Upper lobe of right lung (tissue), 1 donor: ENCODE measurements at regions not wholly inside any gene's neighbourhood (a gene's known extent, or its start where the extent isn't known, plus 50 kb on each side); places are given as distances from the start of the nearest gene placed in this dataset.

Source experiments
- ATAC-seq: fragments of 200-7000 bp; cut with Tn5 transposase; one replicate; pipeline ENCODE4 v1.9.1; 2020; ENCODE audit warnings: mild to moderate bottlenecking, moderate library complexity
- DNase-seq: peaks from one replicate; pipeline ENCODE4 v3.0.0-alpha.2; 2020
- H3K27ac ChIP-seq: fragments of 200-600 bp; one replicate; pipeline ENCODE4 v1.8.0; 2022
- H3K27me3 ChIP-seq: fragments of 200-600 bp; one replicate; pipeline ENCODE4 v1.8.0; 2022; ENCODE audit warnings: mild to moderate bottlenecking
- H3K36me3 ChIP-seq: fragments of 200-600 bp; one replicate; pipeline ENCODE4 v1.8.0; 2022
- H3K4me1 ChIP-seq: fragments of 200-600 bp; one replicate; pipeline ENCODE4 v1.8.0; 2022
- H3K4me3 ChIP-seq: fragments of 200-600 bp; one replicate; pipeline ENCODE4 v1.8.0; 2022; ENCODE audit warnings: mild to moderate bottlenecking
- H3K9me3 ChIP-seq: fragments of 200-600 bp; one replicate; pipeline ENCODE4 v1.8.0; 2022
- intact Hi-C: fragments of 100-400 bp; cut with DNase I; formaldehyde crosslinking; loops from one replicate; pipeline ENCODE4 v1.11.0; 2022
- TF ChIP-seq, protein P1 (sequence below): fragments of 200-600 bp; IDR thresholded peaks from one replicate; pipeline ENCODE4 v1.8.0; 2022; ENCODE audit warnings: antibody characterized with exemption
- donor health status: DM: no; HTN: yes; CAD: no; lungs with severe emphysema.

GRCh38 chrX:122421434-122422121 is 762.5 kb upstream of the GRIA3 start:
- DNase-seq = no peak
- no peaks in the 10 kb centered on the region for H3K4me1 ChIP-seq
- H3K36me3 ChIP-seq = no peaks in the 10 kb centered on the region
- no peaks in the 10 kb centered on the region for H3K9me3 ChIP-seq
- no peak overlapping the region for H3K27ac ChIP-seq
- H3K4me3 ChIP-seq = no peak overlapping the region
- TF ChIP-seq, protein P1, sequence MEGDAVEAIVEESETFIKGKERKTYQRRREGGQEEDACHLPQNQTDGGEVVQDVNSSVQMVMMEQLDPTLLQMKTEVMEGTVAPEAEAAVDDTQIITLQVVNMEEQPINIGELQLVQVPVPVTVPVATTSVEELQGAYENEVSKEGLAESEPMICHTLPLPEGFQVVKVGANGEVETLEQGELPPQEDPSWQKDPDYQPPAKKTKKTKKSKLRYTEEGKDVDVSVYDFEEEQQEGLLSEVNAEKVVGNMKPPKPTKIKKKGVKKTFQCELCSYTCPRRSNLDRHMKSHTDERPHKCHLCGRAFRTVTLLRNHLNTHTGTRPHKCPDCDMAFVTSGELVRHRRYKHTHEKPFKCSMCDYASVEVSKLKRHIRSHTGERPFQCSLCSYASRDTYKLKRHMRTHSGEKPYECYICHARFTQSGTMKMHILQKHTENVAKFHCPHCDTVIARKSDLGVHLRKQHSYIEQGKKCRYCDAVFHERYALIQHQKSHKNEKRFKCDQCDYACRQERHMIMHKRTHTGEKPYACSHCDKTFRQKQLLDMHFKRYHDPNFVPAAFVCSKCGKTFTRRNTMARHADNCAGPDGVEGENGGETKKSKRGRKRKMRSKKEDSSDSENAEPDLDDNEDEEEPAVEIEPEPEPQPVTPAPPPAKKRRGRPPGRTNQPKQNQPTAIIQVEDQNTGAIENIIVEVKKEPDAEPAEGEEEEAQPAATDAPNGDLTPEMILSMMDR = no peak
- no peak for ATAC-seq
- intact Hi-C loops = no loop called here
- no peaks in the 10 kb centered on the region for H3K27me3 ChIP-seq

DNA sequence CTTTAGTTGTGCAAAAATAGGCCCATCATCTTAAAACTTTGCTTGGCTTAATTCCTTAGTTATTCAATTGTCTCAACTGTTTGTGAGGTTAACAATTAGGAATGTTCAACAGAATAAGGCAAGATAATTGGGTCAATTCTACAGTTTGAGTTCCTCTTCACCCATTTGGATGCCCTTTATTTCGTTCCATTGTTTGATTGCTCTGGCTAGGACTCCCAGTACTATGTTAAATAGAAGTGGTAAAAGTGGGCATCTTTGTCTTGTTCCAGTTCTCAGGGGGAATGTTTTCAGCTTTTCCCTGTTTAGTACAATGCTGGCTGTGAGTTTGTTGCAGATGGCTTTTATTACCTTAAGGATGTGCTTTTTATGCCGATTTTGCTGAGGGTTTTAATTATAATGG is 761.5 kb upstream of the GRIA3 start:
- H3K27ac ChIP-seq = no peak overlapping the region
- ATAC-seq (no peak), DNase-seq (no peak)
- no peak overlapping the region for H3K4me3 ChIP-seq
- H3K4me1 ChIP-seq = no peaks in the 10 kb centered on the region
- H3K9me3 ChIP-seq = no peaks in the 10 kb centered on the region
- no peaks in the 10 kb centered on the region for H3K27me3 ChIP-seq
- TF ChIP-seq, protein P1 = no peak
- no peaks in the 10 kb centered on the region for H3K36me3 ChIP-seq
- intact Hi-C loops = no loop called here

- Histone ChIP-seq H3K27me3 (no peaks in the 10 kb centered on the region), H3K4me1 (no peaks in the 10 kb centered on the region), H3K27ac (no peak overlapping the region), H3K36me3 (no peaks in the 10 kb centered on the region), H3K4me3 (no peak overlapping the region), H3K9me3 (no peaks in the 10 kb centered on the region)
- intact Hi-C loops = no loop called here
- TF ChIP-seq, protein P1 = no peak
- ATAC-seq (no peak), DNase-seq (no peak)
Observed at GRCh38 chrX:122434942-122435341, 749.1 kb upstream of the GRIA3 start.

DNA sequence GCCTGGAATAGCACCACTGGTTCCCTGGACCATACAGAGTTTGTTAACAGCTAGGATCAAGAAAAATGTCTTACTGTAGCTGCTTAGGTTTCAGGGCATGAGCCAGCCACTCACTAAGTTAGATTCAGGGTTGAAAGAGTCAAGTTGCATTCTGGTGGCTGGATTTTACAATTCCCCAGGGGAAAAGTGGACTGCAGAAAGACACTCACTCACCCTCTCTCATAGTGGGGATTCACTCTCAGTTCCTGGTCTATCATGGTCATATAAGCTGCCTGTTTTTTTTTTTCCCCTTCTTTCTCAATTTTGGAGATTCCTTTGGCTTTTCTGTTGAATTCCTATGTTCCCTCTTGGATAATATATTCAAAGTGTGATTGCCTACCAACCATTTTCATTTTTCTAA is 744.2 kb upstream of the GRIA3 start:
- intact Hi-C loops = no loop called here
- Histone ChIP-seq H3K27me3 (no peaks in the 10 kb centered on the region), H3K27ac (no peak overlapping the region), H3K9me3 (no peaks in the 10 kb centered on the region), H3K4me1 (no peaks in the 10 kb centered on the region), H3K4me3 (no peak overlapping the region), H3K36me3 (no peaks in the 10 kb centered on the region)
- TF ChIP-seq, protein P1 = no peak
- ATAC-seq (no peak), DNase-seq (no peak)

DNA sequence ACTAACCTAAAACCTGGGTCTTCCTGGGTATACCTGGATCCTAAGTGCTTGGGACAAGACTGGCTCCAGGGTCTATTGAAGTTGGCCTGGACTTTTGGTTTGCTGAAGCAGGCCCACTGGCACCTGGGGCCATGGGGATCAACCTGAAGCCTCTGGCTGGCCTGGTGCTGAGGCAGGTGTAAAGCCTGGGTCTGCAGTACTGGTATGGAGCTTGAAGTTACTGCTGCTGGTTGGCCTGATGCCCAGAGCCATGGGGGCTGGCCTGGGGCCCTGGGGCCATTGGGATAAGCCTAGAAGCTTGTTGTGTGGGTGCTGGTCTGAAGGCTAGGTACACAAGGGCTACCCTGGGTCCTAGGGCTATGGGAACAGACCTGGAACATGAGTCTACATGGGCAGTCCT is 743.2 kb upstream of the GRIA3 start:
- Histone ChIP-seq H3K4me3 (no peak overlapping the region), H3K9me3 (no peaks in the 10 kb centered on the region), H3K27ac (no peak overlapping the region), H3K36me3 (no peaks in the 10 kb centered on the region), H3K4me1 (no peaks in the 10 kb centered on the region), H3K27me3 (no peaks in the 10 kb centered on the region)
- ATAC-seq (no peak), DNase-seq (no peak)
- intact Hi-C loops = no loop called here
- TF ChIP-seq, protein P1 = no peak

GRCh38 chrX:122441451-122441850 is 742.6 kb upstream of the GRIA3 start:
- Histone ChIP-seq H3K27ac (no peak overlapping the region), H3K27me3 (no peaks in the 10 kb centered on the region), H3K4me3 (no peak overlapping the region), H3K36me3 (no peaks in the 10 kb centered on the region), H3K9me3 (no peaks in the 10 kb centered on the region), H3K4me1 (no peaks in the 10 kb centered on the region)
- TF ChIP-seq, protein P1 = no peak
- DNase-seq (no peak), ATAC-seq (no peak)
- intact Hi-C loops = no loop called here
